ENCODE measurements at regions not wholly inside any gene's neighbourhood (a gene's known extent, or its start where the extent isn't known, plus 50 kb on each side); places are given as distances from the start of the nearest gene placed in this dataset.
"Not testable (repeated sequence)": the region's sequence is repeated elsewhere in the genome, so short reads cannot be mapped to it uniquely, and the experiment has no call there.

GRCh38 chr3:195635262-195635873 lies 51.6 kb upstream of the APOD start:
- DNase-seq (ENCODE audit: low read depth, low spot score): not testable (repeated sequence)

GRCh38 chr3:195634426-195635261 lies 50.9 kb upstream of the APOD start:
- DNase-seq (ENCODE audit: low read depth, low spot score): not testable (repeated sequence)
